OCI-LY7 (cell line): ENCODE measurements at regions not wholly inside any gene's neighbourhood (a gene's known extent, or its start where the extent isn't known, plus 50 kb on each side); places are given as distances from the start of the nearest gene placed in this dataset.

Experiments
- BruUV-seq: library from RNA; stranded (reverse); fragments of 400-500 nt; replicated peaks from 2 replicates; lab custom pipeline; 2021; lab: Mats Ljungman, UMichigan
- CTCF ChIA-PET: fragments of 300-600 bp; sonication (Branson Sonifier 250); formaldehyde crosslinking; loops from one replicate; lab custom pipeline; 2022; ENCODE audit warnings: antibody characterized with exemption; ENCODE audit not compliant: unreplicated experiment; lab: Charles Lee
- POLR2A ChIA-PET: fragments of 300-600 bp; sonication (Branson Sonifier 250); formaldehyde crosslinking; loops from one replicate; lab custom pipeline; 2022; ENCODE audit warnings: antibody characterized with exemption; lab: Charles Lee
- DNase-seq: peaks from one replicate; pipeline ENCODE4 v3.0.0-alpha.2; 2015; ENCODE audit warnings: low spot score
- H2AFZ ChIP-seq: fragments of 200-600 bp; sonication (generic), shearing (Covaris generic); 2 replicates; pipeline ENCODE4 v1.6.1; 2014; ENCODE audit warnings: mild to moderate bottlenecking, antibody characterized with exemption, low read length, moderate library complexity
- H3K27ac ChIP-seq: fragments of 200-600 bp; sonication (generic); 2 replicates; pipeline ENCODE4 v1.5.1; 2014; ENCODE audit warnings: mixed run types, low read depth, mild to moderate bottlenecking, moderate library complexity, low read length, inconsistent platforms; ENCODE audit not compliant: poor library complexity, severe bottlenecking
- H3K36me3 ChIP-seq: fragments of 200-600 bp; sonication (generic); 2 replicates; pipeline ENCODE4 v1.6.1; 2014; ENCODE audit warnings: mild to moderate bottlenecking, antibody characterized with exemption, low read length, moderate library complexity, mixed read lengths; ENCODE audit not compliant: insufficient read depth
- H3K4me1 ChIP-seq: fragments of 200-600 bp; sonication (generic); 2 replicates; pipeline ENCODE4 v1.5.1; 2014; ENCODE audit warnings: mild to moderate bottlenecking, low read length; ENCODE audit not compliant: insufficient read depth, poor library complexity, severe bottlenecking
- H3K4me2 ChIP-seq: fragments of 200-600 bp; sonication (generic); 2 replicates; pipeline ENCODE4 v1.6.1; 2014; ENCODE audit warnings: mild to moderate bottlenecking, low read length
- H3K4me3 ChIP-seq: fragments of 200-600 bp; sonication (generic); 2 replicates; pipeline ENCODE4 v1.5.1; 2014; ENCODE audit warnings: mild to moderate bottlenecking, low read depth, low read length; ENCODE audit not compliant: poor library complexity, severe bottlenecking
- H3K79me2 ChIP-seq: fragments of 200-600 bp; sonication (generic); 2 replicates; pipeline ENCODE4 v1.6.1; 2016; ENCODE audit warnings: low read depth, mild to moderate bottlenecking, low read length, moderate library complexity, mixed read lengths; ENCODE audit not compliant: insufficient read depth
- H3K9me2 ChIP-seq: fragments of 200-600 bp; sonication (generic); 2 replicates; pipeline ENCODE4 v1.6.1; 2016; ENCODE audit warnings: mild to moderate bottlenecking, low read length, mixed read lengths; ENCODE audit not compliant: insufficient read depth
- H3K9me3 ChIP-seq: fragments of 200-600 bp; sonication (generic); 2 replicates; pipeline ENCODE4 v1.6.1; 2014; ENCODE audit warnings: mild to moderate bottlenecking, mixed run types, low read length, mixed read lengths
- H4K20me1 ChIP-seq: fragments of 200-600 bp; sonication (generic); 2 replicates; pipeline ENCODE4 v1.6.1; 2014; ENCODE audit warnings: mild to moderate bottlenecking, antibody characterized with exemption, low read length, moderate library complexity, mixed read lengths; ENCODE audit not compliant: insufficient read depth
- CTCF ChIP-seq: fragments of 200-600 bp; sonication (generic); conservative IDR thresholded peaks from 2 replicates; pipeline ENCODE4 v1.5.1; 2014; ENCODE audit warnings: mild to moderate bottlenecking, antibody characterized with exemption, low read length, moderate library complexity, mixed read lengths
- EZH2phosphoT487 ChIP-seq: fragments of 200-600 bp; sonication (generic); IDR thresholded peaks from 2 replicates; pipeline ENCODE4 v1.6.1; 2018; ENCODE audit warnings: low read depth, borderline replicate concordance, mild to moderate bottlenecking, mixed run types, antibody characterized with exemption, low read length, moderate library complexity, mixed read lengths
- intact Hi-C: fragments of 100-400 bp; cut with micrococcal nuclease; formaldehyde crosslinking; loops from one replicate; pipeline ENCODE4 v1.10.0; 2022; ENCODE audit not compliant: unreplicated experiment

GRCh38 chr21:17458279-17458678, 54.6 kb upstream of the CXADR start:
- BruUV-seq = no TSS peak

GRCh38 chr21:17460094-17460493, 52.7 kb upstream of the CXADR start:
- no TSS peak for BruUV-seq
- CTCF ChIA-PET = no interaction called here
- POLR2A ChIA-PET = interaction anchor here (1.0 to 1.6 kb wide), 6 partner anchors 12 to 34 kb away, joined by 3 to 6 read pairs (median 3); no protein-coding TSS in a partner anchor
- Histone ChIP-seq H3K36me3 (no peaks in the 10 kb centered on the region), H2AFZ (peak overlapping the region; percentile 89), H3K79me2 (no peaks in the 10 kb centered on the region), H3K27ac (no peak overlapping the region), H3K9me3 (peaks cover 7% of the 10 kb centered on the region; the same call in 1 of the 2 replicates), H3K4me1 (peaks cover 17% of the 10 kb centered on the region), H3K4me3 (no peak overlapping the region), H4K20me1 (no peaks in the 10 kb centered on the region), H3K4me2 (peak overlapping the region; percentile 20; the same call in 1 of the 2 replicates), H3K9me2 (no peaks in the 10 kb centered on the region)
- TF ChIP-seq EZH2phosphoT487 = no peak
- no peak for TF ChIP-seq CTCF
- DNase-seq = no peak
- intact Hi-C loops = no loop called here

More at GRCh38 chr21:17458279-17458678, 54.6 kb upstream of the CXADR start:
- Histone ChIP-seq H3K4me3 (no peak overlapping the region), H3K36me3 (no peaks in the 10 kb centered on the region), H2AFZ (no peak overlapping the region), H3K27ac (no peak overlapping the region), H3K79me2 (no peaks in the 10 kb centered on the region), H3K4me1 (peaks cover 23% of the 10 kb centered on the region), H4K20me1 (no peaks in the 10 kb centered on the region), H3K9me3 (peaks cover 7% of the 10 kb centered on the region; the same call in 1 of the 2 replicates), H3K9me2 (no peaks in the 10 kb centered on the region), H3K4me2 (no peak overlapping the region)
- no peak for TF ChIP-seq EZH2phosphoT487
- POLR2A ChIA-PET = interaction anchor here (1.5 kb wide), 1 partner anchor 10 kb away, joined by 5 read pairs; no protein-coding TSS in a partner anchor
- DNase-seq = no peak
- intact Hi-C loops = no loop called here
- CTCF ChIA-PET = no interaction called here

GRCh38 chr21:17461014-17461413, 51.8 kb upstream of the CXADR start:
- Histone ChIP-seq H2AFZ (peak overlapping the region; percentile 62), H4K20me1 (no peaks in the 10 kb centered on the region), H3K4me1 (peaks cover 15% of the 10 kb centered on the region), H3K36me3 (no peaks in the 10 kb centered on the region), H3K9me2 (no peaks in the 10 kb centered on the region), H3K4me2 (no peak overlapping the region), H3K4me3 (no peak overlapping the region), H3K9me3 (peaks cover 7% of the 10 kb centered on the region; the same call in 1 of the 2 replicates), H3K79me2 (no peaks in the 10 kb centered on the region), H3K27ac (no peak overlapping the region)
- POLR2A ChIA-PET = interaction anchor here (0.6 to 1.6 kb wide), 9 partner anchors 10 to 150 kb away, joined by 3 to 6 read pairs (median 3); no protein-coding TSS in a partner anchor
- CTCF ChIA-PET = no interaction called here
- no peak for DNase-seq
- BruUV-seq = no TSS peak
- TF ChIP-seq EZH2phosphoT487 (no peak), CTCF (no peak)
- intact Hi-C loops = no loop called here
